Islet precursor cell (in vitro differentiated cells): ENCODE measurements at regions not wholly inside any gene's neighbourhood (a gene's known extent, or its start where the extent isn't known, plus 50 kb on each side); places are given as distances from the start of the nearest gene placed in this dataset.
A peak's percentile ranks its signal among the peaks of the same experiment; 100 is the strongest.
"Not testable (repeated sequence)": the region's sequence is repeated elsewhere in the genome, so short reads cannot be mapped to it uniquely, and the experiment has no call there.

ENCODE experiments used
- DNase-seq: peaks from one replicate; pipeline ENCODE4 v3.0.0-alpha.2; 2018

GRCh38 chr5:131001507-131001906 lies 163.5 kb downstream of the HINT1 start:
- no peak for DNase-seq

- DNase-seq = no peak
These were observed 164.8 kb downstream of the HINT1 start for GRCh38 chr5:131000289-131000688.

- DNase-seq = not testable (repeated sequence)
These were observed 168.3 kb downstream of the HINT1 start for GRCh38 chr5:130996720-130997119.

- no peak for DNase-seq
These were observed 169.2 kb downstream of the HINT1 start for GRCh38 chr5:130995851-130996250.

- DNase-seq = no peak
These were observed 169.9 kb downstream of the HINT1 start for GRCh38 chr5:130995254-130995515.

- no peak for DNase-seq
These were observed 170.4 kb downstream of the HINT1 start for GRCh38 chr5:130994496-130995253.

GRCh38 chr5:130992621-130993020 lies 172.4 kb downstream of the HINT1 start:
- DNase-seq = no peak

GRCh38 chr5:130992095-130992494 lies 173.0 kb downstream of the HINT1 start:
- DNase-seq = peak; percentile 85

- no peak for DNase-seq
These were observed 179.3 kb downstream of the HINT1 start for GRCh38 chr5:130985776-130986175.

- no peak for DNase-seq
These were observed 183.4 kb downstream of the HINT1 start for GRCh38 chr5:130981663-130982062.

- DNase-seq = no peak
These were observed 186.6 kb downstream of the HINT1 start for GRCh38 chr5:130978475-130978874.

- no peak for DNase-seq
These were observed 188.6 kb downstream of the HINT1 start for GRCh38 chr5:130976493-130976892.

GRCh38 chr5:130975847-130976246 lies 189.2 kb downstream of the HINT1 start:
- DNase-seq = no peak

GRCh38 chr5:130975299-130975698 lies 189.8 kb downstream of the HINT1 start:
- DNase-seq = no peak

- DNase-seq = no peak
These were observed 190.9 kb downstream of the HINT1 start for GRCh38 chr5:130974021-130974683.

GRCh38 chr5:130966990-130967525 lies 198.0 kb downstream of the HINT1 start:
- no peak for DNase-seq

GRCh38 chr5:130965920-130966319 lies 199.1 kb downstream of the HINT1 start:
- DNase-seq = no peak

GRCh38 chr5:130965360-130965759 lies 199.7 kb downstream of the HINT1 start:
- DNase-seq = no peak

GRCh38 chr5:130964231-130965202 lies 200.5 kb downstream of the HINT1 start:
- DNase-seq = no peak

- DNase-seq = no peak
These were observed 201.3 kb downstream of the HINT1 start for GRCh38 chr5:130963798-130964197.

GRCh38 chr5:130957151-130957550 lies 207.9 kb downstream of the HINT1 start:
- no peak for DNase-seq

GRCh38 chr5:130955041-130955440 lies 210.0 kb downstream of the HINT1 start:
- peak; percentile 74 for DNase-seq

GRCh38 chr5:130954336-130954735 lies 210.7 kb downstream of the HINT1 start:
- no peak for DNase-seq
